SK-N-SH (cell line): ENCODE measurements at regions not wholly inside any gene's neighbourhood (a gene's known extent, or its start where the extent isn't known, plus 50 kb on each side); places are given as distances from the start of the nearest gene placed in this dataset.

ENCODE experiments used
- CTCF ChIA-PET: fragments of 300-600, 350-600 bp; formaldehyde crosslinking; extraction: SDS; loops from one replicate; lab custom pipeline; 2021; lab: Yijun Ruan, JAX
- POLR2A ChIA-PET: fragments of 350-600 bp; sonication (Branson Sonifier 250); formaldehyde crosslinking; extraction: SDS; loops from one replicate; lab custom pipeline; 2020; ENCODE audit warnings: antibody characterized with exemption, inconsistent platforms; lab: Yijun Ruan, JAX
- DNase-seq: peaks from one replicate; pipeline ENCODE4 v3.0.0; 2012
- H2AFZ ChIP-seq: fragments of 200-600 bp; sonication (generic); 2 replicates; pipeline ENCODE4 v1.8.1; 2016; ENCODE audit warnings: antibody characterized with exemption, mild to moderate bottlenecking, low read depth
- H3F3A ChIP-seq: fragments of 200-600 bp; sonication (generic); replicated peaks from 2 replicates; pipeline ENCODE3; 2016; ENCODE audit warnings: antibody characterized with exemption, mild to moderate bottlenecking; ENCODE audit not compliant: insufficient read depth
- H3K27ac ChIP-seq, 2 experiments: fragments of 200-500 bp in 1 of 2; fragments of 200-600 bp in 1 of 2; sonication (Bioruptor generic) in 1 of 2; sonication (generic), shearing (Covaris generic) in 1 of 2; 2 replicates each; pipeline versions ENCODE4 v1.5.1 to v1.6.1; 2014 to 2016; ENCODE audit warnings: low read depth in 2 of 2, inconsistent platforms in 1 of 2, low read length in 1 of 2, mild to moderate bottlenecking in 1 of 2, mixed read lengths in 1 of 2
- H3K27me3 ChIP-seq: fragments of 200-600 bp; sonication (generic), shearing (Covaris generic); 2 replicates; pipeline ENCODE4 v1.6.1; 2016; ENCODE audit warnings: mixed run types; ENCODE audit not compliant: insufficient read depth
- H3K36me3 ChIP-seq, 2 experiments: fragments of 200-500 bp in 1 of 2; fragments of 200-600 bp in 1 of 2; sonication (Bioruptor generic) in 1 of 2; sonication (generic) in 1 of 2; replicated peaks in 1 of 2; 2 replicates each; pipeline versions ENCODE3 to v1.5.1; 2014 to 2016; ENCODE audit warnings: low read length in 1 of 2, mild to moderate bottlenecking in 1 of 2; ENCODE audit not compliant: insufficient read depth in 2 of 2, control insufficient read depth in 1 of 2
- H3K4me1 ChIP-seq, 2 experiments: fragments of 200-500 bp in 1 of 2; fragments of 200-600 bp in 1 of 2; sonication (Bioruptor generic) in 1 of 2; sonication (generic), shearing (Covaris generic) in 1 of 2; 2 replicates each; pipeline versions ENCODE4 v1.5.1 to v1.6.1; 2014 to 2016; ENCODE audit warnings: low read depth in 1 of 2, low read length in 1 of 2, mixed run types in 1 of 2; ENCODE audit not compliant: insufficient read depth in 2 of 2, control insufficient read depth in 1 of 2
- H3K4me2 ChIP-seq: fragments of 200-600 bp; sonication (generic), shearing (Covaris generic); 2 replicates; pipeline ENCODE4 v1.6.1; 2017; ENCODE audit warnings: mixed run types
- H3K4me3 ChIP-seq, 2 experiments: fragments of 200-500 bp in 1 of 2; fragments of 200-600 bp in 1 of 2; sonication (Bioruptor generic) in 1 of 2; sonication (generic), shearing (Covaris generic) in 1 of 2; 2 replicates each; pipeline versions ENCODE4 v1.5.1 to v1.8.1; 2014 to 2016; ENCODE audit warnings: low read depth in 2 of 2, inconsistent platforms in 1 of 2, low read length in 1 of 2, mild to moderate bottlenecking in 1 of 2, mixed read lengths in 1 of 2, moderate library complexity in 1 of 2
- H3K79me2 ChIP-seq: fragments of 200-600 bp; sonication (generic); 2 replicates; pipeline ENCODE4 v1.8.1; 2017; ENCODE audit warnings: mild to moderate bottlenecking; ENCODE audit not compliant: insufficient read depth
- H3K9ac ChIP-seq: fragments of 200-600 bp; sonication (generic); 2 replicates; pipeline ENCODE4 v1.6.1; 2017; ENCODE audit warnings: mixed run types
- H3K9me2 ChIP-seq: fragments of 200-600 bp; sonication (generic); 2 replicates; pipeline ENCODE4 v1.6.1; 2017; ENCODE audit warnings: mixed run types
- H3K9me3 ChIP-seq: fragments of 200-600 bp; sonication (generic); 2 replicates; pipeline ENCODE4 v1.6.1; 2017; ENCODE audit warnings: mixed run types, mild to moderate bottlenecking, moderate library complexity
- H4K20me1 ChIP-seq: fragments of 200-600 bp; sonication (generic); 2 replicates; pipeline ENCODE4 v1.6.1; 2017; ENCODE audit warnings: mild to moderate bottlenecking, mixed run types; ENCODE audit not compliant: insufficient read depth
- CTCF ChIP-seq: fragments of 200-600 bp; sonication (generic); IDR thresholded peaks from 2 replicates; pipeline ENCODE4 v1.6.1; 2017; ENCODE audit warnings: antibody characterized with exemption, mild to moderate bottlenecking, moderate library complexity
- ELF1 ChIP-seq: IDR thresholded peaks from 2 replicates; pipeline ENCODE4 v1.4.0; 2012
- FOSL2 ChIP-seq: IDR thresholded peaks from 2 replicates; pipeline ENCODE4 v1.4.0; 2012; ENCODE audit warnings: low read depth, mild to moderate bottlenecking, moderate library complexity, borderline replicate concordance
- GABPA ChIP-seq: IDR thresholded peaks from 2 replicates; pipeline ENCODE4 v1.4.0; 2012; ENCODE audit warnings: low read depth, mild to moderate bottlenecking
- IRF3 ChIP-seq: fragments of 150-350 bp; IDR thresholded peaks from 2 replicates; pipeline ENCODE4 v1.6.1; 2016; ENCODE audit warnings: mild to moderate bottlenecking, low read depth, low read length
- JUND ChIP-seq: IDR thresholded peaks from 2 replicates; pipeline ENCODE4 v1.4.0; 2012
- PBX3 ChIP-seq: IDR thresholded peaks from 2 replicates; pipeline ENCODE4; 2012
- RAD21 ChIP-seq: IDR thresholded peaks from 2 replicates; pipeline ENCODE4 v1.6.1; 2012; ENCODE audit warnings: mild to moderate bottlenecking, low read length
- RCOR1 ChIP-seq: fragments of 150-350 bp; IDR thresholded peaks from 2 replicates; pipeline ENCODE4 v1.6.1; 2017; ENCODE audit warnings: antibody characterized with exemption, low read length
- REST ChIP-seq: IDR thresholded peaks from 2 replicates; pipeline ENCODE4 v1.6.1; 2012; ENCODE audit warnings: mild to moderate bottlenecking, low read depth, low read length, moderate library complexity
- RFX5 ChIP-seq: IDR thresholded peaks from 2 replicates; pipeline ENCODE4 v1.6.1; 2012; ENCODE audit warnings: mild to moderate bottlenecking, improper control_type of control experiment, low read length
- RXRA ChIP-seq: IDR thresholded peaks from 2 replicates; pipeline ENCODE4 v1.4.0; 2012; ENCODE audit warnings: low read depth, mild to moderate bottlenecking, borderline replicate concordance
- SMC3 ChIP-seq: IDR thresholded peaks from 2 replicates; pipeline ENCODE4 v1.6.1; 2012; ENCODE audit warnings: low read depth, low read length, improper control_type of control experiment
- TCF12 ChIP-seq: IDR thresholded peaks from 2 replicates; pipeline ENCODE4 v1.4.0; 2012
- TEAD4 ChIP-seq: IDR thresholded peaks from 2 replicates; pipeline ENCODE4 v1.4.0; 2012; ENCODE audit warnings: mild to moderate bottlenecking, borderline replicate concordance; ENCODE audit not compliant: insufficient read depth
- USF2 ChIP-seq: fragments of 150-350 bp; IDR thresholded peaks from 2 replicates; pipeline ENCODE4 v1.6.1; 2017; ENCODE audit warnings: antibody characterized with exemption, low read length, low read depth, borderline replicate concordance
- WGBS: methylation state at CpG from one replicate; pipeline ENCODE4 v1.1.6; 2017; ENCODE audit warnings: low lambda C conversion rate; 5-methylcytosine and 5-hydroxymethylcytosine counted together

GRCh38 chr3:16092923-16093322 is 81.6 kb upstream of the GALNT15 start:
- Histone ChIP-seq H2AFZ (no peak overlapping the region), H3K79me2 (no peaks in the 10 kb centered on the region), H3K4me2 (no peak overlapping the region), H4K20me1 (no peaks in the 10 kb centered on the region), H3K9ac (no peak overlapping the region), H3K9me2 (no peaks in the 10 kb centered on the region)
- TF ChIP-seq PBX3 (no peak), RAD21 (no peak), RCOR1 (no peak), ELF1 (no peak), CTCF (no peak), USF2 (no peak), TEAD4 (no peak), GABPA (no peak)
- TF ChIP-seq, all 33 proteins: peak for 0
- no peak overlapping the region for H3K4me3 ChIP-seq
- H3K27me3 ChIP-seq: no peaks in the 10 kb centered on the region
- H3K4me1 ChIP-seq: peaks cover 8 to 25% of the 10 kb centered on the region in 2 experiments; a peak in 3 of 4 replicates
- WGBS: 91% methylated on average over 5 of the region's 5 CpGs
- H3F3A ChIP-seq: peaks cover 13% of the 10 kb centered on the region
- no peaks in the 10 kb centered on the region for H3K36me3 ChIP-seq
- ChIA-PET CTCF (interaction anchor here (1.0 kb wide), 1 partner anchor 22 kb away, joined by 3 read pairs; no protein-coding TSS in a partner anchor), POLR2A (no interaction called here)
- H3K9me3 ChIP-seq: no peaks in the 10 kb centered on the region
- DNase-seq: no peak
- no peak overlapping the region for H3K27ac ChIP-seq

- ChIA-PET POLR2A (no interaction called here), CTCF (no interaction called here)
- no peaks in the 10 kb centered on the region for H3K36me3 ChIP-seq
- TF ChIP-seq FOSL2 (peak; percentile 79), JUND (0 out of 2 replicates have a peak, but pooled peaks have one; percentile 46), REST (no peak), IRF3 (no peak), RXRA (no peak), RFX5 (no peak), SMC3 (no peak), TCF12 (peak; percentile 36; the same call in 1 of the 2 replicates), PBX3 (peak; percentile 12; the same call in 1 of the 2 replicates)
- H3K9ac ChIP-seq: no peak overlapping the region; the same call in 1 of the 2 replicates
- H3K9me3 ChIP-seq: no peaks in the 10 kb centered on the region
- no peak for DNase-seq
- H4K20me1 ChIP-seq: no peaks in the 10 kb centered on the region
- H3K4me3 ChIP-seq: no peak overlapping the region; a peak in 1 of 4 replicates
- H3K27ac ChIP-seq: peak overlapping the region in 1 of 2 experiments; percentile 94; a peak in 2 of 4 replicates
- no peak overlapping the region for H3K4me2 ChIP-seq
- H3F3A ChIP-seq: peaks cover 38% of the 10 kb centered on the region
- no peaks in the 10 kb centered on the region for H3K79me2 ChIP-seq
- H2AFZ ChIP-seq: no peak overlapping the region
- H3K27me3 ChIP-seq: no peaks in the 10 kb centered on the region
- peaks cover 0 to 19% of the 10 kb centered on the region in 2 experiments; a peak in 2 of 4 replicates for H3K4me1 ChIP-seq
- WGBS: 67% methylated on average over 14 of the region's 14 CpGs
- no peaks in the 10 kb centered on the region for H3K9me2 ChIP-seq
Measured at GRCh38 chr3:16101295-16102186, 72.9 kb upstream of the GALNT15 start.
